Inflammatory macrophage (primary cell): ENCODE measurements at regions not wholly inside any gene's neighbourhood (a gene's known extent, or its start where the extent isn't known, plus 50 kb on each side); places are given as distances from the start of the nearest gene placed in this dataset.
A peak's percentile ranks its signal among the peaks of the same experiment; 100 is the strongest.
"Not testable (repeated sequence)": the region's sequence is repeated elsewhere in the genome, so short reads cannot be mapped to it uniquely, and the experiment has no call there.

Experiments
- DNase-seq, 2 donors: peaks; one replicate each; pipeline ENCODE4 v3.0.0-alpha.2; 2020 to 2022

DNA sequence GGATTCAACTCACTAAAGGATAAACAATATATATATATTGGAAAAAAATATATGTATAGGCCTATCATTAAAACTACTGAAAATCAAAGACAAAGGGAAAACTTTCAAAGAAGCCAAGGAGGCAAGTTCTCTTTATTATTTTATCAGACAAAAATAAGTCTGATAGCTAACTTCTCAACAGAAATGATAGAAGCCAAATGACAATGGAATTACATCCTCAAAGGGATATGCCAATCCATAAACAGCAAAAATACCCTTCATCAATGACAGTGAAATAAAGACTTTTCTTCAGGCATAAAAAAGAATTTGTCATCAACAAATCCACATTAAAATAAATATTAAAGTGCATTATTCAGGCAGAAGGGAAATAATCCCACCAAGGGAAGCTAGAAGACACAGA is 393.4 kb downstream of the ZFHX3 start:
- DNase-seq = no peak

DNA sequence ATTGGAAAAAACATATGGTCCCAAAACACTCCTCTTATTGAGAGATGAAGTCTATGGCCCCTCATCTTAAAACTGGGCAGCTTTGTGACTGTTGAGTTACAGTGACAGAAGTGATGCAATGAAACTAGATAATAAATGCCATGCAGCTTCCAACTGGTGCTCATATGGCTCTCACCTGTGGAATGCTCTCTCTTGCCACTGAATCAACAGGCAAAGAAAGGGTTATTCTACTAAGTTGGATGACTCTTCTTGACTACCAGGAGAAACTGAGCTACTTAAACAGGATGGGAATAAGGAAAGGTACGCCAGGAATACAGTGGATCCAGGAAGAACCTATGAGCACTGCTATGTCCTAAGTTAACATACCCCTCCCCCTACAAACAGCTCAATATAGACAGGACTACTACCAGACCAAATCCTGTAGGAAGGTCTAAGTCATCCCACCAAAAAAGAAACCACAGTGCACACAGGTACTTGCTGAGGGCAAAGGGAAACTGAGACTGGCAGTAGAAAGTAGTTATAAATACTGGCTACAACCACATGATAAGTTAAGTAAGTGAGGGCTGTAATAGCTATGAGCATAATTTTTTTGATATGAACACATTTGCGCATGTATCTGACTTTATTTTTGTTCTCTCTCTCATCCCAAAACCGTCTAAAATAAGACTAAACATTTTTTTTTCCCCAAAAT is 398.5 kb downstream of the ZFHX3 start:
- no peak for DNase-seq

DNA sequence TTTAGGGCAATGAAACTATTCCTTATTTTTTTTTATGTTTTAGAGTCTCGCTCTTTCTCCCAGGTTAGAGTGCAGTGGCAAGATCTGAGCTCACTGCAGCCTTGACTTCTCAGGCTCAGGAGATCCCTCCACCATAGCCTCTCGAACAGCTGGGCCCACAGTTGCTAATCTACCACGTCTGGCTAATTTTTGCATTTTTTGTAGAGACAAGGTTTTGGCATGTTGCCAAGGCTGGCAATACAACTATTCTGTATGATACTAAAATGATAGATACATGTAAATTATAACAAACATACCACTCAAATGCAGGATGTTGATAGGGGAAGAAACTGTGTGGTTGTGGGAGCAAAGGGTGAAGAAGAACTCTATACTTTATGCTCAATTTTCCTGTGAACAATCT is 401.3 kb downstream of the ZFHX3 start:
- no peak for DNase-seq

DNA sequence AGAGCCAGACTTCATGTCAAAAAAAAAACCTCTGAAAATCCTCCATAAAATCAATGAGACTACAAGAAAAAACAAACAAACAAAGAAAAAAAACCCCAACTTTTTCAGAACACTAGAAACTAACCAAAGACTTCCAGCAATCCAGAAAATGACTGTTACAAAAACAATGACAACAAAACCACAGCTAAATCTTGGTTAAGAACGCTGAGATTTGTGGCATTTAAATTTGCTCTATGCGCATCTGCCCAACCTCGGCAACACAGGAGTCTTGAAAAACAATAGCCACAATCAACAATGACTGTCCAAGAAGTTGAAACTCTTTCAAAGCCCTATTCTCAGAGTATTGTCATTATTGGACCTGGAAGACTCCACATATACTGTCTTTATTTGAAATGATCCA is 402.4 kb downstream of the ZFHX3 start:
- DNase-seq = no peak

DNA sequence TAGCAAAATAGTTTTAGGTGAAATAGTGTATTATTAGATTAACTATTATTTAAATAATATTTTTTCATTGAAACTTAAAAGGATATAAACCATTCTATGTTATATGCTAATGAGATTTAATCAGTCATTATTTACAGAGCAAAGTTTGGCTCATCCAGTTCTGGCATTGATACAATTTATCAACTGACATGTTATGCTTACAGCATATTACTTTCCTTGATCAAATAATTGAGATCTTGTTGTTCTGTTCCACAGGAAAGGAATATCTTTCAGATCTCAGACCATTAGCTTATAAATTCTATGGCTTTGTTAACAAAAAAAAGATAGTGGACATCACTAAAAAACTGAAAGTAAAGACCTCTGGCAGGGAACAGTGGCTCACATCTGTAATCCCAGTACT is 403.0 kb downstream of the ZFHX3 start:
- DNase-seq = no peak

DNA sequence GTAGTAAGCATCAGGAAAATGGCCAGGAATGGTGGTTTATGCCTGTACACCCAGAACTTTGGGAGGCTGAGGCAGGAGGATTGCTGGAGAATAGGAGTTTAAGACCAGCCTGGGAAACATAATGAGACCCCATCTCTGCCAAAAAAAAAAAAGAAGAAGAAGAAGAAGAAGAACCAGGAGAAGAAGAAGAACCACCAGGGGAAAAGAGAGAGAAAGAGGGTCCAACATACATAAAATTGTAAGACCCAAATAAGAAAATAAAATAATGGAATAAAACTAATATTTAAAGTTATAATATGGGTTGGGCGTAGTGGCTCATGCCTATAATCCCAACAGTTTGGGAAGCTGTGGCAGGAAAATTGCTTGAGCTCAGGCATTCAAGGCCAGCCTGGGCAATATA is 408.4 kb downstream of the ZFHX3 start:
- DNase-seq = no peak

DNA sequence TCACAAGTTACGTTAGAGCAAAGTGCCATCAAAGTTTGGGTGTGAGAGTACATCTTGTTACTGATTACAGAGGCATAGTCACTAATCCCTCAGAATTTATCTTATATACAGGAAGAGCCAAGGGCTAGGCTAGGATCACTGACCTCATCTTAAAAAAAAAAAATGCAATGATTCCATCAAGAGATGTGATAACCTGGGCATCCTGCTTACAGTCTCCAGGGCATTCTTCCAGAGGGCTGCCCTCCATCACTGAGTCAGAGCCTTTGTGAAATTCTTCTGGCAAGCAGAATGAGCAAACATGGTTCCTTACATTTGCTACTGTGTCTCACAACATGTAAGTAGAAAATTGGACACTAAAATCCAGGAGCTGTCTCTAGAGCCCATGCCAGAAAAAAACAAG is 410.6 kb downstream of the ZFHX3 start:
- DNase-seq = no peak

DNA sequence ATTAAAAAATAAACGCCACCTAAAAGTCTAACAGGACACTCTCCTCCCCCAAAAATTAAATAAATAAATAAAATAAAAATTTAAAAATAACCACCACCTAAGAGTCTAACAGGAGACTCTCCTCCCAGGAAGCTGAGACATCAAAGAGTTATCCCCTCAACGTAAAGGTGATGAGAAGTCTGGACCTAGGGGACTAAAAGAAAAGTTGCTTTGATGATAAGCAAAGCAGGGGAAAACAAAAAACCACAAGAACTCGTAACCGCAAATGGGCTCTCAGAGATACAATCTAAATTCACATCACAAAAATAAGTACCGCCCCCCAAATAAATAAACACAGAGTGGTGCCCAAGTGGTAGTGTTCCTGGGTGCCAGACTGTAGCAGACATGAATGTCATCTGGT is 412.2 kb downstream of the ZFHX3 start:
- DNase-seq = no peak

DNA sequence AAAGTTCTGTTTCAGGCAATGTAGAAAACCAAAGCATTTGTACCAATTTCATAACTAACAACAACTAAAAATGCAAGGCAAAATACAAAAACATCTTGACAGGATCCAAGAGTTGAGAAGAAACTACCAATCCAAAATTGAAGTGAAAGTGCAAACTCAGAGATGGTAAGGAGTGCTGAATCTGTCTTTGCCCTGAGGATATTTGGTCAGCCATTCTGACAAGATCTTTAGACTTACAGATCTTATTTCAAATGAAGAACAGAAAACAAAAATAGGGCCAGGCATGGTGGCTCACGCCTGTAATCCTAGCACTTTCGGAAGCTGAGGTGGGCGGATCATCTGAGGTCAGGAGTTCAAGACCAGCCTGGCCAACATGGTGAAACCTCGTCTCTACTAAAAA is 412.8 kb downstream of the ZFHX3 start:
- no peak for DNase-seq

DNA sequence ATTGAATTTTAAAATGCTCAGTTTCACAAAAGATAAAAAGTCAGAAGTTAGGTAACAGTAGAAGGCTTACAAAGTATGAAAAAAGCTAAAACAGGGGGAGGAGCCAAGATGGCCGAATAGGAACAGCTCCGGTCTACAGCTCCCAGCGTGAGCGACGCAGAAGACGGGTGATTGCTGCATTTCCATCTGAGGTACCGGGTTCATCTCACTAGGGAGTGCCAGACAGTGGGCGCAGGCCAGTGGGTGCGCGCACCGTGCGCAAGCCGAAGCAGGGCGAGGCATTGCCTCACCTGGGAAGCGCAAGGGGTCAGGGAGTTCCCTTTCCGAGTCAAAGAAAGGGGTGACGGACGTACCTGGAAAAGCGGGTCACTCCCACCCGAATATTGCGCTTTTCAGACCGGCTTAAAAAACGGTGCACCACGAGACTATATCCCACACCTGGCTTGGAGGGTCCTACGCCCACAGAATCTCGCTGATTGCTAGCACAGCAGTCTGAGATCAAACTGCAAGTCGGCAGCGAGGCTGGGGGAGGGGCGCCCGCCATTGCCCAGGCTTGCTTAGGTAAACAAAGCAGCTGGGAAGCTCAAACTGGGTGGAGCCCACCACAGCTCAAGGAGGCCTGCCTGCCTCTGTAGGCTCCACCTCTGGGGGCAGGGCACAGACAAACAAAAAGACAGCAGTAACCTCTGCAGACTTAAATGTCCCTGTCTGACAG is 420.6 kb downstream of the ZFHX3 start:
- not testable (repeated sequence) for DNase-seq

DNA sequence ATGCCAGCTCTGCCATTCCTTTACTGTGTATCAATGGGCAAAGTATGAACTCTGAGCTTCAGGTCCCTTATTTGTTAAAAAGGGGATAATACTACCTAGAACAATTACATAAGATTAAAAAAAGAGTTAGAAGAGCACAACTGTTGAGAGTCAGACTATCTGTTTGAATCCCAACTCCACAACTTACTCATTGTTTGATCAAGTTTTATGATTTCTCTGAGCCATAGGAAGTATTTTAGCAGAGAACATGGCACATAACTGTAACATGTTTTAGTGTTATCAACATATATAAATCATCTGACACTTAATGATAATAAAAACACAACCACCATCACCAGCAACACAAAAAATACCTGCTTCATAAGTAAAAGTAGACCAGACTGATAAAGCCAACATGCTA is 421.3 kb downstream of the ZFHX3 start:
- no peak for DNase-seq

DNA sequence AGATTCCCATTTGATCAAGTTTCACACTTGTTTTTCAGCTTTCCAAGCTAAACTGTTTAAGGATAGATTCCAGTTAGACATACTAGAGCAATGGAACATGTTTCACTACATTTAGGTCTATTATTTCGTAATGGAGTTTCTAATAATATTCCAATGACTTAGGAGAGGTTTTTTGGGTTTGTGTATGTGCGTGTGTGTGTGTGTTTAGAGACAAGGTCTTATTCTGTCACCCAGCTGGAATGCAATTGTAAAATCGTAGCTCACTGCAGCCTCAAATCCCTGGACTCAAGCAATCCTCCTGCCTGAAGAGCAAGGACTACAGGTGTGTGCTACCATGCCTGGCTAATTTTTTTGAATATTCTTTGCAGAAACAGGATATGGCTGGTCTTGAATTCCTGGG is 426.3 kb downstream of the ZFHX3 start:
- DNase-seq = no peak

DNA sequence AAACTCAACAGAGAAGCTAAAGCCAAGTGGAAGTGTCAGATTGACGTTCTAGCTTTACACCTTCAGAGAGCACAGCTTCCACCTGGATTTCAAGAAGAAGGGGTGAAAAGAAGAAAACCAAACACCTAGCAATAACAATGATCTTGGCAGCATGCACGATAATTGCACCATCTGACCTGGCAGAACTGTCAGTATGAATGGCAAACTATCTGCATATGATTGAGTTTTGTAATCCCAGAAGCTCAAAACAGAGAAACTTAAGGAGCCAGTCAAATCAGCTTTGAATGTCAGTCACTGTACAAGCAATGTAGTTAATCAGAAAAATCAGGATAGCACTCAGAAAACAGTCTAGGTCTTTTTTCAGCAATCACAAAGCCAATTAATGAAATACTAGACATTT is 427.1 kb downstream of the ZFHX3 start:
- no peak for DNase-seq

DNA sequence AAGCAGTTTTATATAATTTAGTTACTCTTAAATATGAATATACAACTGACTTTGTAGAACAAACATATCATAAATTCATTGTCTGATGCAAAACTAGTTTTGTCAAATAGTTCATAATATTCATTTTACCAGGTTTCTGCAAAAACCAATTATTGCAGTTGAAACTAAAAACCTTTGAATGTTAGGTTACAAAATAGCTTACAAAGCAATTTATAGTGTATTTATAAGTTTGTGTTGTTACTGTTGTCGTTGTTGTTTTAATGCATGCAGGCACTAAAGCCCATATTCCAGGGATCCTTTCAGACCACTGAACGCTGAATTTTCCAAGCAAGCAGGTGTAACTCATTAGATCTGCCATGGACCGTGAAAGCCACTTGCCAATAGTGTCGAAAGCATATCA is 427.6 kb downstream of the ZFHX3 start:
- no peak for DNase-seq

DNA sequence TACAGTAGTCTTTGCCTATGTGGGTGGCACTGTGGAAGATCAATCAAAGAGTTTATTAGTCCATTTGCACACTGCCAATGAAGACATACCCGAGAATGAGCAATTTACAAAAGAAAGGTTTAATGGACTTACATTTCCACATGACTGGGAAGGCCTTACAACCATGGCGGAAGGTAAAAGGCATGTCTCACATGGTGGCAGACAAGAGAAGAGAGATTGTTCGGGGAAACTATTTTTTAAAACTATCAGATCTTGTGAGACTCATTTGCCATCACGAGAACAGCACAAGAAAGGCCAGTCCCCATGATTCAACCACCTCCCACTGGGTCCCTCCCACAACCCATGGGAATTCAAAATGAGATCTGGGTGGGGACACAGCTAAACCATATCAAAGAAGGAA is 432.1 kb downstream of the ZFHX3 start:
- no peak for DNase-seq

DNA sequence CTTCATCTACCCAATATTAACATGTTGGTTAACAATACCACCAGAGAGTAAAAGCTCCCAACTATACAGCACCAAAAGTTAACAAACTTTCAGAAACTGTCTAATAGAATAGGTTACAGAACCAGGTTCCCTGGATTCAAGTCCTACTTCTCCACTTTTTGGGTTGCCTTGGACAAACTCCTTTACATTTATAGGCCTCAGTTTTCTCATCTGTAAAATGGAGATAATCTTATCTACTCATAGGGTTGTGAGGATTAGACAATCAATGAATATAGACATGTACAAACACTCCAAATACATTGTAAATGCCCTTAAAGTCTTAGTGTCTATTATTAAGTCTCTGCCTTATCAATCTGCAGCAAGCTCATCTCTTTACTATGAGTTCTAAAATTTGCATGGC is 435.2 kb downstream of the ZFHX3 start:
- no peak for DNase-seq

DNA sequence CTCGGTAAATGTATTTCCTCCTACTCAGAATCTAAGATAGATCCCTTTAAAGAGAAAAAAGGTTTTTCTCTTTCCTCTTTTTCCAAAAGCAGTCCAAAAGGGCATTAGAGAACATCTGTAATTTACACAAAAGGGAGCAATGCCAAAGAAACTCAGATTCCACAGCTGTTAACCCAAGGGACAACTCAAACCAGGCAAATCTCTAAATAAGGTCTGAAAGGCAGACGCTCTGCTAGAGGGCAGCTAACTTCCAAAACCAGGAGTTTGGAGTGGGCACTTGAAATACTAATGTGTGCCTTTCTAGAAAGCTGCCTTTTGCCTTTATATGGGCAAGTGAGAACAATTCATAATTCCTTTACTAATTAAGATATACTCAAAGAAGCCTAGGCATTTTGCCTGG is 435.7 kb downstream of the ZFHX3 start:
- no peak for DNase-seq

DNA sequence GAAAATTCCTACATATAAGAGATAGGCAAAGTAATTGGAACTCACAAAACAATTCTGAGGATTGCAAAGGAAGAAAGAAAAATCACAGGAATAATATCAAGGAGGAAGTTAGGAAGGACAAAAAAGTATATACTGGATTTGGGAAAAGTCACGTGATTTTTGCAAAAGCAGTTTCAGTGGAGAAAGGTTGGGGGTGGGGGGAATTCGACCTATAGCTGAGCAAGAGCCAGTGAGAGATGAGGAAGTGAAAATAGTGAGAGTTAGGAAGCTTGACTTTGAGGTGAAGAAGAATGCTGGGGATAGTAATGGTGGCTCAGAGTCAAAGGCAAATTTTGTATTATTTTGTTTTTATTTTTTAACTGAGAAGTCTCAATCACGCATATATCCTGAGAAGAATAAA is 438.0 kb upstream of the PMFBP1 start:
- DNase-seq = peak in 1 of 2 donors; percentile 6

DNA sequence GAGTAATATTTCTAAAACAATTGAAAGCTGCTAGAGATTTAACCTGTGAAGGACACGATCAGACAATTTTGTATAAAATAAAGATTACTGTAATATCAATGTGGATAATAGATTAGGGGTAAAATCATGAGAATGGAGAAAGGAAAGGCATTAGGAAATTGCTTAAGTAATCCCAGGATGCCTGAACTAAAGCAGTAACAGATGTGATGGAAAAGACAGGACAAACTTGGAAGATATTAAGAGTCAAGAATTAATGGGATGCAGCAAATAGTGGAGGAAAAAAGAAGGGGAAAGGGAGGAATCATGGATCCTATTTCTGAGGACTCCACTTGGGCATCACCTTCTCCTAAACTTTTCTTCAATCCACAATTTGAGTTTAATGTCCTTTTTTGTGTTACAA is 437.1 kb upstream of the PMFBP1 start:
- DNase-seq = no peak

DNA sequence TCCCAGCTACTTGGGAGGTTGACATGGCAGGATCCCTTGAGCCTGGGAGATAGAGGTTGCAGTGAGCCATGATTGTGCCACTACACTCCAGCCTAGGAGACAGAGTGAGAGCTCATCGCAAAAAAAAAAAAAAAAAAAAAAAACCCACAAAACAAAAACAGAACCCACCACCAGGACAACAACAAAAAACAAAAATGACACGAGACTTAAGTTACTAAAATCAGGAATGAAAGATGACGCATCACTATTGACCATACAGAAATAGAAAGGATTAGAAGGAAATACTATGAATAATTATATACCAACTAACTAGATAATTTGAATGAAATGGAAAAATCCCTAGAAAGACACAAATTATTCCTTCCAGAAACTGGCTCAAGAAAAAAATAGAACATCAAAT is 432.4 kb upstream of the PMFBP1 start:
- DNase-seq = no peak

DNA sequence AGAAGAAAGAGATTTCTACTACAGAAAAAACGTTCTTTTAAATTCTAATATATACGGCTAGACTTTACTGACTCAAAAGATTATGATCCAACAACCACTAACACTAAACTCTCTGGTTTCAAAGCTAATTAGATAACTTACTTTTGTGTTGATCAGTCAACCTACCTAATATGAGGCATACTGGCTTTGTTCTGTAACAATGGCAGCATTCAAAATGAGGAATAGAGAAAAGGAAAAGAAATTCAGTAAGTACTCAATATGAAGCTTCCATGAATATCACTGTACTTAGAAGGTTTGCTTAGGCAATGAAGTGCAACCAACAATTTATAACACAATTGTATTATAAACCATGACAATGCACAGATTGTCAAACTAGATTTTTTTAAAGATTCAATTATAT is 430.5 kb upstream of the PMFBP1 start:
- no peak for DNase-seq

DNA sequence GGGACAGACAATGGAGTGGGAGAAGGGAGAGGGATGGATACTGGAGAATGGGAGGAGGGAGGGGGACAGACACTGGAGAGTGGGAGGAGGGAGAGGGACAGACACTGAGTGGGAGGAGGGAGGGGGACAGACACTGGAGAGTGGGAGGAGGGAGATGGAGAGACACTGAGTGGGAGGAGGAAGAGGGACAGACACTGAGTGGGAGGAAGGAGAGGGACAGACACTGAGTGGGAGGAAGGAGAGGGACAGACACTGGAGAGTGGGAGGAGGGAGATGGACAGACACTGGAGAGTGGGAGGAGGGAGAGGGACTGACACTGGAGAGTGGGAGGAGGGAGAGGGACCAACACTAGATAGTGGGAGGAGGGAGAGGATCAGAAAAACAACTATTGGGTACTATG is 426.7 kb upstream of the PMFBP1 start:
- no peak for DNase-seq

DNA sequence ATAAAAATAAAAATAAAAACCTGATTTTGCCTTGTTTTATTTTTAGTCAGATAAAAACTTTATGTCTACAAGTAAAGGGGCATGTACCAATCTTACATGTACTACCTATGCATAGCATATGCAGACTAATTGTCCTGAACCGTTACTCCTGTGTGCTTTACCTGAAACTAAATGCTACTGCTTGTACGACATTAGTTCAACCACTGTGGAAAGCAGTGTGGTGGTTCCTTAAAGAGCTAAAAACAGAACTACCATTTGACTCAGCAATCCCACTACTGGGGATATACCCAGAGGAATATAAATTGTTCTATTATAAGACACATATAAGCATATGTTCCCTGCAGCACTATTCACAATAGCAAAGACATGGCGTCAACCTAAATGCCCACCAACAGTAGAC is 426.0 kb upstream of the PMFBP1 start:
- no peak for DNase-seq

DNA sequence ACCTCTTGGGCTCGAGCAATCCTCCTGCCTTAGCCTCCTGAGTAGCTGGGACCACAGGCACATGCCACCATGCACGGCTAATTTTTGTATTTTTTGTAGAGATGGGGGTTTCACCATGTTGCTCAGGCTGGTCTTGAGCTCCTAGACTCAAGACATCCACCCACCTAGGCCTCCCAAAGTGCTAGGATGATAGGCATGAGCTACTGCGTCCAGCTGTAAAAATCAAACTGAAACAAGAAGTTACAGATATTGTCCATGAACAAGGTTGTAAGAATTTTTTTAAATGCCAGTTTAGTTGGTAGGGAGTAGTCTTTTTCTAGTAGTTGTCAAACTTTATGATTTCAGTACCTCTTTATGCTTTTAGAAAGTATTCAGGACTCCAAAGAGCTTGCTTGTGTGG is 424.4 kb upstream of the PMFBP1 start:
- DNase-seq = no peak
